NCI-H510A (cell line): ENCODE measurements at regions not wholly inside any gene's neighbourhood (a gene's known extent, or its start where the extent isn't known, plus 50 kb on each side); places are given as distances from the start of the nearest gene placed in this dataset.

ENCODE experiments used
- DNase-seq: peaks from one replicate; lab custom pipeline; 2025; lab: John Stamatoyannopoulos, UW

DNA sequence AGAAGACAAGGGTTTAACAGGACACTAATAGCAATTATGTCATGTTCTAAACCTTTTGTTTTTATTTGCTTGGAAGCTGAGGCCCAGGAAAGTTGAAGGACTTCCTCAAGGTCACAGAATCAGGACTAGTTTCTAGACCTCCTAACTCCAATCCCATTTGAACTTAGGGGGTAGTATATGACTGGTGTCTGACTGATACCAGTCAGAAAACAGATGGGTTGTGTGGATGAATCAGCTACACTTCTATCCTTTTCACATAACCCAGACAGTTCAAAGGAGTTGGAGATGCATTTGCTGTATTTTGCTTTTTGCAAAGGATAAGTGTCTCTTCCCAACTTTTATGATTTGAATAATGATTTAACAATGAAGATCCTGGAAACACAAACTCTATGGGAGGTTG, 322.5 kb downstream of the HLX start:
- no peak for DNase-seq

DNA sequence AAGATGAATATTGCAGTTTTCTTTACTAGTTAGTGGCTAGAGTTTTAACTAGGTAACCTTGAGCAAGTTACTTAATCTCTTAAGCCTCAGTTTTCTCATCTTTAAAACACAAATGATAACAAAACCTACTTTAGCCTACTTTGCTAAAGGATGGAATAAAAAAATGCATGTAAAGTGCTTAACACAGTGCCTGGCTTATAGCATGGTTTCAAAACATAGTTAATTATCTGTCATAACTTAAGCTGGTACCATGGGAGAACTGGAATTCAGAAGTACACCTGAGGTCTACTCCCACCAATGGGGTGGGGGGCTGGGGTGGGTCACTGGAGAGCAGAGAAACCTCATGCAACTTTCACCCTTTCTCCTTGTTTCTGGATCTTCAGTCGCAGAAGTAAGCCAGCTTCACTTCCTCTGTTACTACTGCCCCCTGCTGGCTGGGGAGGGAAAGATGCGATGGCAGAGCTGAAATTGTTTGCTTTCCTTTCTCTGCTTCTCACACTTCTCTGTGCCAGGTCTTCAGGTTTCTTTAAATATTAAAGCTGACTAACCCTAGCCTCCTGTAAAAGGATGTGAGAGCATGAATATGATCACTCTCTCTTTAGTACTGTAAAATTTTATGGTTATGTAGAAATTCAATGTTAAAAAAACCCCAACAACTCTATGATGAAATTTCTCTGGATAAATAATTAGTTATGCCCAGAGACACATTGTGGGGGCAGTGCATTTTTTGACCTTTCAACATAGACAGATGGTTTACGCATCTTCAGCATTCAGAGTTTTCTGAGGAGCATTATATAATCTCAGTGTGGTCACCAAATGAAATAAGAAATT, 324.2 kb downstream of the HLX start:
- no peak for DNase-seq

GRCh38 chr1:221204055-221204833, 325.0 kb downstream of the HLX start:
- DNase-seq: no peak

DNA sequence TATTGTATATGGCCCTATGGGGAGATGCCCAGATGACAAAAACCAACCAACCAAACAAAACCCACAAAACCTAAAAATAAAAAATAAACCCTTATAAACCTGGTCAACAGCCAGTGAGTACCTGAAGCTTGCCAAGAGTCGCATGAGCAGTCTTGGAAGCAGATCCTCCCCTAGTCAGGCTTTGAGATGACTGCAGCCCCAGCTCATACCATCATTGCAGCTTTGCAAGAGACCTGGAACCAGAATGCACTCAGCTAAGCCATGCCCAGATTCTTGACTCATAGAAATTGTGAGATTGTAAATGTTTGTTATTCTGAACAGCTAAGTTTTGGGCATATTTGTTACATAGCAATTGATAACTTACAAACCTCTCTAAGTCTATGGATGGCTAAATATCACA, 326.8 kb downstream of the HLX start:
- no peak for DNase-seq

GRCh38 chr1:221212926-221213325, 333.7 kb downstream of the HLX start:
- no peak for DNase-seq

- DNase-seq: no peak
These were observed 337.8 kb downstream of the HLX start for GRCh38 chr1:221217029-221217428.

GRCh38 chr1:221223281-221223680, 344.0 kb downstream of the HLX start:
- no peak for DNase-seq

DNA sequence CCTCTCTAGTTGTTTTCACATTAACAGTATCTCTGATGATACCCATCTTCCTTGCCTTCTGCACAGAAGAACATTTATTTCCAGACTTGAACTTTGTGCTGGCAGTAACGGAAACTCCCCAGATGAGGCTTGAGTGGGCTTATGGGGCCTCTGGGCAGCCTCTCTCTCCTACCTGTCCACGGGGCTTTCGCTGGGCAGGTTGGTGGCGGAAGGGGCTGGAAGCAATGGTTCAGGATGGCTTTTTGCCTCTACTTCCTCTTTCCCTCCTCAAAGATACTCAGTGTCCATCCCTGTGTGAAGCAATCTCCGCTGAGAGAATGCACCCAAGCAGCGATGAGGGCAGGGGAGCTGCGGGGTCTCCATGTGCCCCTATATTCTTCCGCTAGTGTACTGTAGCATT, 348.2 kb downstream of the HLX start:
- no peak for DNase-seq

- DNase-seq: no peak
These were observed 348.7 kb downstream of the HLX start for GRCh38 chr1:221227872-221228337.

DNA sequence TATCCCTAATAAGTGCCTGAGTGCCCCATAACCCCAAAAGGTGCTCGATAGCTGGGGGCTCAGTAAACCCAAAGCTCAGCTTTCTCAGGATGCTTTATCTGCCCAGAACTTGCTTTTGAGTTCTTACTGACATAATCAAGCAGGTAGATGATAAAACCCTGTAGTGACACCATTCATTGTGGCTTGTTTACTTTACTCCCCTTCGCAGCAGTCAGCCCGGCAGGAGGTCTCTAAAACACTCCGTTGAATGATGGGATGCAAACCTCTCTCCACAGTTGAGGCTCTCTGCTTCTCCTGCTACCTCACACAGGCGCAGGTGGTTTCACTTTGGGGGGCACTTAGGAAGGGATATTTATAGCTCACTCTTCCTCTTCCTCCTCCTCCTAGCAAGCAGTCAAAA, 349.4 kb downstream of the HLX start:
- DNase-seq: peak; percentile 25

DNA sequence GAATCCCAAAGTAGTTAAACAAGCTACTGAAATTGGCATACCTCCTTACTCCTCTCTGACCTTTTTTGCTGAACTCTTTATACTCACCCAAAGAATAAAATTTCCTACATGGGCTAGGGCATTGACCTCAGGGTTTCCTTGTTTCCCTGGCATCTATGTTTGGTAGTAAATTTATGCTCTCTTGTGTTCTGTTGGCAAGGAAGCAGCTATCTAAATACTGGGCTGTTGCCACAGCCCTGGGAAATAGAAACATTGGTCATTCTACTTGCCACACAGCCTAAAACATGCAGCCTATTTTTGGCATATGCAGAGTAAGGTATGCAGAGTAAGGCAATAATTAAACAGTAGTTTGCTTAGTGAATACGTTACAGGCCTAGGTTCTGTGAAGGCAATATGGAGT, 351.4 kb downstream of the HLX start:
- DNase-seq: no peak

GRCh38 chr1:221234791-221235190, 355.5 kb downstream of the HLX start:
- no peak for DNase-seq

GRCh38 chr1:221237587-221237986, 358.3 kb downstream of the HLX start:
- DNase-seq: no peak

DNA sequence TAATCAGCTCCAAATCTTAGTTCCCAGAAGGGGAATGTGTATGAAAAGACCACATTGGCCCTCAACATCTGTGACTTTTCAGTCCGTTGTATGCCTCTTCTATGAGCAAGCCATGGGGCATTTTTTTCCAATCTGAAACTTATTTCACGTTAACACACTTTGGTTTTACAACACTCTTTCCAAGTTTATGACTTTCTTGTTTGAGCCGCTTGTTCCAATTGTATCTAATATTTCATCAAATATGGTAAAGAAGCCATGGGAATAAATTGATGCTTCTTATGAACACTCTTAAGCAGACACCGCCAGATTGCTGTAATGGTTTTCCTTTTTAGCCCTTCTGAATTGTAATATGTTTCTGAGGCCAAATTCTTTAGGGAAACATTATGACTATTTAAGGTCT, 359.9 kb downstream of the HLX start:
- DNase-seq: no peak

GRCh38 chr1:221239792-221240191, 360.5 kb downstream of the HLX start:
- DNase-seq: no peak

- DNase-seq: no peak
These were observed 361.4 kb downstream of the HLX start for GRCh38 chr1:221240690-221241089.

DNA sequence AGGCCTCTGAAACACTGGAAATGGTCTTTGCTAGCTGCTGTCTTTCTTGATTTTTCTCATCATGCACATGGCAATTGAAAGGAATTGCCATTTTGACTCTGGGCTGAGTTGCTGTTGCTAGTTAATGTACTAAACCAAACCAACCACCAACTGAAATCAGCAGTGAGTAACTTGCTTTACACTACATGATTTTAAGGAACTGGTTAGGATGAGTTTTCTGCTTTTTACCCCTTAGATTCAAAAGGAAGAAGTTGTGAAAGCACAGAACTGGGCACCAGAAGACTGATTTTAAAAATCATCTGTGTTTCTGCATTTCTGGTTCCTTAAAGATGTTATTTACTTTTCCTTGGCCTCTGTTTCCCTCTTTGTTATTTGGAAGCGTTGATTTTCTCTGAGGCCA, 361.9 kb downstream of the HLX start:
- no peak for DNase-seq

- DNase-seq: no peak
These were observed 362.3 kb downstream of the HLX start for GRCh38 chr1:221241592-221241991.

DNA sequence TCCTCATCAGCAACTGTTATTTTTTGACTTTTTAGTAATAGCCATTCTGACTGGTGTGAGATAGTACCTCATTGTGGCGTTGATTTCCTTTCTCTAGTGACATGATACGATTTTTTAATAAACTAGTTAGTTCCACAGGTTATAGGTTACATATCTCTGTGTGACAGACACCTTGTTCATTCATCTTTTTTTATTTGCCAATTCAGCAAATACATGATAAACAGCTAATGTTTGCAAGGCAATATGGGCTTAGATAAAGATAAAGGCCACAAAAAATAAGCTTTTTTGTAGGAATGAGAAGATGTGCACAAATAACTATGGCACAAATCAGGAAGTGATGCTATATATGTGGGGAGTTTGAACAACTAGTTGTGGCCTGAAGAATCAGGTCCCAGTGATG, 366.8 kb downstream of the HLX start:
- DNase-seq: no peak

- DNase-seq: no peak
These were observed 367.6 kb downstream of the HLX start for GRCh38 chr1:221246628-221247415.

DNA sequence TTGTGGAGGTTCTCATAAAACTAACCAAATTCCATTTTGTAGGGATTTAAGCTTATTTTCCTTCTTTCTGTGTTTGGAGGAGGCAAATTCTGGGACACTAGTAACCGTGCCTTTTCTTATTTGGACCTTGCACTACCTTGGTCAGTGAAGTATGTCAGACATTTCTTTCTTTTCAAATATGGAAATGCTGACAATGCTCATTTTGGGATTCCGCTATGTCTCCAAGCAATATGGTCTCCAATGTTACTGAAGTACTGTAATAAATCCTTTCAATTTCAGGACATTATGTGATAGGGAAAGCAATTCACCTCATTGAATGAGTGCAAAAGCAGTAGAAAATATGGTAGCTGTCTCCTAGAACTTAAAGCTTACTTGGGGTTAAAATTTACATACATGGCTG, 372.3 kb downstream of the HLX start:
- DNase-seq: no peak

- no peak for DNase-seq
These were observed 375.6 kb downstream of the HLX start for GRCh38 chr1:221254813-221255212.

DNA sequence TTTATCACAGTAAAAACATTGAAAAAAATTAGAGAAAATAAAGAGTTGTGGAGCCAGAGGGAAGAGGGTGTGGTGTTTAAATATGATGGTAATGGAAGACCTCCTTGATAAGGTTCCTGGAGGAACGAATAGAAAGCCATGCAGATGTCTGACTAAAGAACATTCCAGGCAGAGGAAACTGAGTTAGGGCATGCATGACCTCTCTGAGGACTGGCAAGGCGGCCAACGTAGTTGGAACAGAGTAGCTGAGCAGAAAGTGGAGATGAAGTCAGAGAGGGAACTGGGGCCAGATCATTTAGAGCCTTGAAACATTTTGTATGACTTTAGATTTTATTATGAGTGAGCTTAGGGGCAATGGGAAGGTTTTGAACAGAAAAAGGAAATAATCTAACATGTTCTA, 377.5 kb downstream of the HLX start:
- no peak for DNase-seq
